ENCODE measurements at regions not wholly inside any gene's neighbourhood (a gene's known extent, or its start where the extent isn't known, plus 50 kb on each side); places are given as distances from the start of the nearest gene placed in this dataset.

- TF ChIP-seq CTCF (IDR thresholded peaks at IDR 0.05) (no peak), POLR2A (IDR thresholded peaks at IDR 0.05) (no peak)
- intact Hi-C loops (cut with DNase I), result no loop called here
- DNase-seq (no peak), ATAC-seq (no peak)
- no peaks in the 10 kb centered on the region for H3K36me3 ChIP-seq
- H3K27me3 ChIP-seq, result no peaks in the 10 kb centered on the region
- no peak overlapping the region for H3K4me3 ChIP-seq
- H3K9me3 ChIP-seq, result no peaks in the 10 kb centered on the region
- H3K27ac ChIP-seq, result no peak overlapping the region
- WGBS (ENCODE audit: insufficient coverage, low coverage, low lambda C conversion rate, missing lambda C conversion rate), result 66% methylated on average over 3 of the region's 3 CpGs
- H3K4me1 ChIP-seq, result no peaks in the 10 kb centered on the region
These were observed 494.8 kb downstream of the MAT2B start for GRCh38 chr5:164000241-164000640.

GRCh38 chr5:164000819-164001218, 495.4 kb downstream of the MAT2B start:
- Histone ChIP-seq H3K9me3 (no peaks in the 10 kb centered on the region), H3K4me3 (no peak overlapping the region), H3K27me3 (no peaks in the 10 kb centered on the region), H3K27ac (no peak overlapping the region), H3K4me1 (no peaks in the 10 kb centered on the region), H3K36me3 (no peaks in the 10 kb centered on the region)
- WGBS (ENCODE audit: insufficient coverage, low coverage, low lambda C conversion rate, missing lambda C conversion rate), result 80% methylated on average over 1 of the region's 3 CpGs
- intact Hi-C loops (cut with DNase I), result no loop called here
- ATAC-seq, result no peak
- no peak for TF ChIP-seq POLR2A (IDR thresholded peaks at IDR 0.05)
- no peak for TF ChIP-seq CTCF (IDR thresholded peaks at IDR 0.05)
- DNase-seq, result no peak

GRCh38 chr5:164002214-164002613, 496.8 kb downstream of the MAT2B start:
- no peaks in the 10 kb centered on the region for H3K27me3 ChIP-seq
- ATAC-seq (no peak), DNase-seq (no peak)
- no peak overlapping the region for H3K4me3 ChIP-seq
- H3K27ac ChIP-seq, result no peak overlapping the region
- no peaks in the 10 kb centered on the region for H3K36me3 ChIP-seq
- H3K4me1 ChIP-seq, result no peaks in the 10 kb centered on the region
- H3K9me3 ChIP-seq, result no peaks in the 10 kb centered on the region
- intact Hi-C loops (cut with DNase I), result no loop called here
- TF ChIP-seq CTCF (IDR thresholded peaks at IDR 0.05) (no peak), POLR2A (IDR thresholded peaks at IDR 0.05) (no peak)
- WGBS (ENCODE audit: insufficient coverage, low coverage, low lambda C conversion rate, missing lambda C conversion rate), result 59% methylated on average over 3 of the region's 3 CpGs

GRCh38 chr5:164002628-164003027, 497.2 kb downstream of the MAT2B start:
- Histone ChIP-seq H3K9me3 (no peaks in the 10 kb centered on the region), H3K36me3 (no peaks in the 10 kb centered on the region), H3K4me3 (no peak overlapping the region), H3K27ac (no peak overlapping the region), H3K27me3 (no peaks in the 10 kb centered on the region), H3K4me1 (no peaks in the 10 kb centered on the region)
- no peak for DNase-seq
- no peak for ATAC-seq
- intact Hi-C loops (cut with DNase I), result no loop called here
- TF ChIP-seq POLR2A (IDR thresholded peaks at IDR 0.05), result no peak
- no peak for TF ChIP-seq CTCF (IDR thresholded peaks at IDR 0.05)
- WGBS (ENCODE audit: insufficient coverage, low coverage, low lambda C conversion rate, missing lambda C conversion rate), result 70% methylated on average over 3 of the region's 3 CpGs

GRCh38 chr5:164005071-164005470, 499.7 kb downstream of the MAT2B start:
- no peak for ATAC-seq
- no peaks in the 10 kb centered on the region for H3K9me3 ChIP-seq
- no peak for DNase-seq
- H3K4me1 ChIP-seq, result no peaks in the 10 kb centered on the region
- H3K27me3 ChIP-seq, result no peaks in the 10 kb centered on the region
- no peak overlapping the region for H3K4me3 ChIP-seq
- 67% methylated on average over 1 of the region's 1 CpG for WGBS (ENCODE audit: insufficient coverage, low coverage, low lambda C conversion rate, missing lambda C conversion rate)
- intact Hi-C loops (cut with DNase I), result no loop called here
- TF ChIP-seq CTCF (IDR thresholded peaks at IDR 0.05), result no peak
- no peak for TF ChIP-seq POLR2A (IDR thresholded peaks at IDR 0.05)
- no peak overlapping the region for H3K27ac ChIP-seq
- no peaks in the 10 kb centered on the region for H3K36me3 ChIP-seq
